Esophagus squamous epithelium (tissue), 4 donors: ENCODE measurements at regions not wholly inside any gene's neighbourhood (a gene's known extent, or its start where the extent isn't known, plus 50 kb on each side); places are given as distances from the start of the nearest gene placed in this dataset.

Experiments
- POLR2A ChIP-seq, 4 donors: fragments of 450-650 bp; IDR thresholded peaks; one replicate each; pipeline ENCODE4 v1.6.1; 2017; ENCODE audit warnings: antibody characterized with exemption in 4 of 4, mild to moderate bottlenecking in 4 of 4, moderate library complexity in 3 of 4
- TF ChIP-seq, protein P1 (sequence below), 6 experiments: fragments of 450-650 bp in 4 of 6; fragments of 200-600 bp in 2 of 6; sonication (generic) in 2 of 6; IDR thresholded peaks; one replicate each; pipeline ENCODE4 v1.5.1; 2016 to 2019; ENCODE audit warnings: antibody characterized with exemption in 6 of 6, mild to moderate bottlenecking in 4 of 6, moderate library complexity in 4 of 6

DNA sequence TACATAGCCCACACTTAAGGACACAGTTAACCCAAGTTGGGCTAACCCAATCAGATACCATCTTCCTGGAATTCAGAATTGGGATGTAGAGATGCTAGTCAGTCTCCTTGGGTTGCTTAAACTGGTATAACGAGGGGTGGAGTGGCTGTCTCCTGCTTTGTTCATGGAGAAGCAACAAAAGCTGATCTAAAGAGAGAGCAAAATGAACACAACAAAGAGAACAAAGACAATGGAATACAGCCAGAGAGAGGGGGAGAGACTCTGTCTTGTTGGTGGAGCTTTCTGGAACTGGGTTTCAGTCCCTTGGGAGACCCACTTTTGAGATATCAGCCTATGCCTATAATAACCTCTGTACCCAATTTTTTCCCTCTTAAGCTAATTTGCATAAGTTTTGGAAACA, 138.1 kb downstream of the ATG4C start:
- TF ChIP-seq, protein P1, sequence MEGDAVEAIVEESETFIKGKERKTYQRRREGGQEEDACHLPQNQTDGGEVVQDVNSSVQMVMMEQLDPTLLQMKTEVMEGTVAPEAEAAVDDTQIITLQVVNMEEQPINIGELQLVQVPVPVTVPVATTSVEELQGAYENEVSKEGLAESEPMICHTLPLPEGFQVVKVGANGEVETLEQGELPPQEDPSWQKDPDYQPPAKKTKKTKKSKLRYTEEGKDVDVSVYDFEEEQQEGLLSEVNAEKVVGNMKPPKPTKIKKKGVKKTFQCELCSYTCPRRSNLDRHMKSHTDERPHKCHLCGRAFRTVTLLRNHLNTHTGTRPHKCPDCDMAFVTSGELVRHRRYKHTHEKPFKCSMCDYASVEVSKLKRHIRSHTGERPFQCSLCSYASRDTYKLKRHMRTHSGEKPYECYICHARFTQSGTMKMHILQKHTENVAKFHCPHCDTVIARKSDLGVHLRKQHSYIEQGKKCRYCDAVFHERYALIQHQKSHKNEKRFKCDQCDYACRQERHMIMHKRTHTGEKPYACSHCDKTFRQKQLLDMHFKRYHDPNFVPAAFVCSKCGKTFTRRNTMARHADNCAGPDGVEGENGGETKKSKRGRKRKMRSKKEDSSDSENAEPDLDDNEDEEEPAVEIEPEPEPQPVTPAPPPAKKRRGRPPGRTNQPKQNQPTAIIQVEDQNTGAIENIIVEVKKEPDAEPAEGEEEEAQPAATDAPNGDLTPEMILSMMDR (IDR thresholded peaks at IDR 0.05) = no peak
- TF ChIP-seq POLR2A (IDR thresholded peaks at IDR 0.05) = no peak
